ACHN (cell line): ENCODE measurements at regions not wholly inside any gene's neighbourhood (a gene's known extent, or its start where the extent isn't known, plus 50 kb on each side); places are given as distances from the start of the nearest gene placed in this dataset.
"Not testable (repeated sequence)": the region's sequence is repeated elsewhere in the genome, so short reads cannot be mapped to it uniquely, and the experiment has no call there.

Source experiments
- DNase-seq: peaks from one replicate; pipeline ENCODE4 v3.0.0-alpha.2; 2015
- in situ Hi-C: cut with HindIII; loops from 2 replicates; pipeline ENCODE4 v1.10.0; 2017; ENCODE audit warnings: low sequenced_read_pairs, low pct_ligation_motif_present, low pct_unique_long_range_greater_than_20kb

DNA sequence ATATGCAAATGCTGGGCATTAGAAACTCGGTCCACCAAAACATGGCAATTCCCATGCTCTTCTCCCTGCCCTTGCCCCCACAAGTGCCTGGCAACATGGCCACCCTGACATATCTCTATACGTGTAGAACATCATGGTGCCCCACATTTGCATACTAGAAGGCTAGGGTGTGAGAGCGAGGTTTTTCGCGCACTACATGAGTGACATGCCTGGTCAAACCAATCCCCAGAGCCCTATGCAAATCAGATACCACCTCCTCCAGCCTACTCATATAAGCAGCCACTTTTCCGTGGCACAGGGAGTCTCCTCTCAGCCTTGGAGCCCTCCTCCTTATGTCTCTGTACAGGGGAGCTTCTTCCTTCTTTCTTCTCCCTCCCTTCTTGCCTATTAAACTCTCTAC lies 296.1 kb upstream of the GULP1 start:
- in situ Hi-C loops = no loop called here
- no peak for DNase-seq

DNA sequence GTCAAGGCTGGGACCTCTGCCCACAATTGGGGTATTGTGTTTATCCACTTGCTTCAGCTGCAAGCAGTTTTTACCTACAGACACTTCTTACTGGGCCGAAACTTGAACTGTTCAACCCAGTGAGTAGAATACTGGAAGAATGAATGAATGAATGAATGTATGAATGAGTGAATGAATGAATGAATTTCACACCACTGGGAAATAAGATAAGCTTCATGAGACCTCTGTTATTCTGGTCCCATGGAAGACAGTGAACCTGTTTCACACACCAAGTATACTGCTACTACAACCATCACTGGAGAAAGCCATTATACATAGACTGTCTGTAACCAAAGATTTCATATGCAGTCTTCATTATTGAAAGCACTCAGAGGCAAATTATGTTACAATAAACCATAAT lies 295.0 kb upstream of the GULP1 start:
- no peak for DNase-seq
- in situ Hi-C loops = no loop called here

GRCh38 chr2:188000189-188000588 lies 291.5 kb upstream of the GULP1 start:
- in situ Hi-C loops = no loop called here

GRCh38 chr2:188003800-188004199 lies 287.9 kb upstream of the GULP1 start:
- in situ Hi-C loops = no loop called here
- DNase-seq = no peak

More at GRCh38 chr2:188000189-188000588, 291.5 kb upstream of the GULP1 start:
- no peak for DNase-seq

- in situ Hi-C loops = no loop called here
- DNase-seq = no peak
Measured at GRCh38 chr2:188013767-188014166, 277.9 kb upstream of the GULP1 start.

DNA sequence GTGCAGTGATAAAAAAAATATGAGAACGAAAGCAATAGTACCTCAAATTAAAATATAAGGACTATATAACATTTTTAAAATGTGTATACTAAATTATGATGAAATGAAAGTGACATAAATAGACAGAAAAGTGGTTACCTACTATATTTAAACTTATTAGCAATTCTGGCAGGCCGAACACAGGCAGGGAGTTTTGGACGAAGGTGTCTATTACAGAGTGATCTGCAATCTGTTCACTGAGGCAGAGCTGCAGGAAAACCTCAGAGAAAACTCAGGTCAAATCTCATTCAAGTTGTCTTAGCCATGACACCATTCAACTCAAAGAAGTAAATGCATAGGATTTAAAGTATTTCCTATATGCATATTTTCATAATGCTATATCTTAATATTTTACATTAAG lies 274.8 kb upstream of the GULP1 start:
- DNase-seq = no peak
- in situ Hi-C loops = no loop called here

- in situ Hi-C loops = no loop called here
- no peak for DNase-seq
Measured at GRCh38 chr2:188022389-188022788, 269.3 kb upstream of the GULP1 start.

DNA sequence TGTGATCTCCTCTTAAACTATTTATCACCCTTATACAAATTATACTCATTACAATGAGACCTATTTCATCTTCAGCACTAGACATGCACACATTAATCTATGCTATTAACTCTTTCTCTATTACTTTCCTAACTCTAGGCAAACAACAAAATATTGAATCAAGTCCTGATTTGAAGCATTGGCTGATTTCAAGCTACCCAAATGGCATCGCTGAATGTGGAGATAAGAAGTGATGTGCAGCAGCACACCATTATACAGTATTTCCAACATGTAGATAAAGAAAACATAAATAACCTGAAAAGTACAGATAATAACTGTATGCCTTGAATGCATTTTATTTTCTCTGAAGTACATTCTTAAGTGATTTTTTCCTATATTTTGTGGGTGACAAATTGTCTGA lies 268.6 kb upstream of the GULP1 start:
- DNase-seq = no peak
- in situ Hi-C loops = no loop called here

DNA sequence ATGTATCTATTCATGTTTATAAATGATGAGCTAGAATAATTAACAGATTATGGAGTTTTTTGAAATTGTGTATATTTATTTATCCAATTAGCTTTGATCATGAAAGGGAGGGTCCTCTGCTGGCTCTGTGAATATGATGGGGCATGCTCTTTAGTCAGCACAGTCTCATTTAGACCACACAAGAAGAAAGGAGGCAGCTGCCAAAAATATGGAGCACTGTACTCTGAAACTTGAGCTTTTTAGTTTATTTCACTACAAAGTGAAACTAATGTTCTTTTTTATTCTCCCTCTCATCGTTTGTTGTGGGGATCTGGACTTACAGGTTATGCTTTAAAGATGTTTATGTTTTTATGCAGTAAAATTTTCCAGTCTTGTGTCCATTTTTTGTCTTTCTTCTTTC lies 266.9 kb upstream of the GULP1 start:
- in situ Hi-C loops = no loop called here
- DNase-seq = no peak

- in situ Hi-C loops = no loop called here
- DNase-seq = no peak
Measured at GRCh38 chr2:188028739-188029138, 262.9 kb upstream of the GULP1 start.

DNA sequence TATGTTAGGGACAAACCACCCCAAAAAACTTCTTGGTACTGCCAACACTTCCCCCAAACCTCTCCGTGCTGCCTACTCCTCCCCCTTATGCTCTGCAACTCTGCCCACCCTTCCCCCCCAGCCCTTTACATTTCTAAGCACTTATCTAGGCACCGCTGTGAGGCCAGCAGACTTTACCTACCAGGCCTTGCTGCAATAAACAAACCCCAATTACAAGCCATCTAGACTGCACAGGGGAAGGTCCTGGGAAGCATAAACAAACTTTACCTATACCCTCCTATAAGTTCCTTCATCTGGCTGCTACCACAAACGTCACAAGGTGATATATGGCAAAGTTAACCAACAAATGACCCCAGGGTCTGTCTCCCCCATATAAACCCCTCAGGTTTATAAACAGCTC lies 259.4 kb upstream of the GULP1 start:
- in situ Hi-C loops = no loop called here
- no peak for DNase-seq

GRCh38 chr2:188032786-188033185 lies 258.9 kb upstream of the GULP1 start:
- no peak for DNase-seq
- in situ Hi-C loops = no loop called here

DNA sequence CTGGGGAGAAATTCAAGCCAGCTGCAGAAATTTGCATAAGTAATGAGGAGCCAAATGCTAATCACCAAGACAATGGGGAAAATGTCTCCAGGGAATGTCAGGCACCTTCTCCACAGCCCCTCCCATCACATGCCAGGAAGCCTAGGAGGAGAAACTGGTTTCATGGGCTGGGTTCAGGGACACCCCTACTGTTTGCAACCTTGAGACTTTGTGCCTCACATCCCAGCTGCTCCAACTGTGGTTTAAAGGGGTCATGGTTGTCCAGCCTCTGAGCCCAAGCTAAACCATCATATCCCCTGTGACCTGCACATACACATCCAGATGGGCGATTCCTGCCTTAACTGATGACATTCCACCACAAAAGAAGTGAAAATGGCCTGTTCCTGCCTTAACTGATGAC lies 258.4 kb upstream of the GULP1 start:
- in situ Hi-C loops, DNase-seq: not testable (repeated sequence)

GRCh38 chr2:188034102-188034501 lies 257.6 kb upstream of the GULP1 start:
- DNase-seq, in situ Hi-C loops: not testable (repeated sequence)

DNA sequence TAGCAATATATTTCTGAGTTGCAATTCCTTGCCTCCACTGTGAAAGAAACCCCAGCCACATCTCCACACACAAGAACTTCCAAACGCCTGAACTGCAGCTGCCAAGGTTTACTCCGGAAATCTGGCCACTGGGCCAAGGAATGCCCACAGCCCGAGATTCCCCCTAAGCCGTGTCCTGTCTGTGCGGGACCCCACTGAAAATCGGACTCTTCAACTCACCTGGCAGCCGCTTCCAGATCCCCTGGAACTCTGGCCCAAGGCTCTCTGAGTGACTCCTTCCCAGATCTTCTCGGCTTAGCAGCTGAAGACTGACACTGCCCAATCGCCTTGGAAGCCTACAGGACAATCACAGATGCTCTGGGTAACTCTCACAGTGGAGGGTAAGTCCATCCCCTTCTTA lies 256.3 kb upstream of the GULP1 start:
- in situ Hi-C loops, DNase-seq: not testable (repeated sequence)

- DNase-seq, in situ Hi-C loops: not testable (repeated sequence)
Measured at GRCh38 chr2:188036786-188037185, 254.9 kb upstream of the GULP1 start.

DNA sequence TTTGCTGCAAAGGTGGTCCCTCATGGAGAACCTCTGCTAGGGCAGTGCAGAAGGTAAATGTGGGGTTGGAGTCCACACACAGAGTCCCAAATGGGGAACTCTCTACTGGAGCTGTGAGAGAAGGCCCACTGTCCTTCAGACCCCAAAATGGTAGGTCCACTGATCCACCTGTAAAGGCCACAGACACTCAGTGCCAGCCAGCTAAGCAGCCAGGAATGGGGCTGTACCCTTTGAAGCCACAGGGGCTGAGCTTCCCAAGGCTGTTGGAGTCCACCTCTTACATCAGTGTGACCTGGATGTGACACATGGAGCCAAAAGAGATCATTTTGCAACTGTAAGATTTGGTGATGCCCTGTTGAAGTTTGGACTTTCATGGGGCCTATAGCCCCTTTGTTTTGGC lies 252.4 kb upstream of the GULP1 start:
- no peak for DNase-seq
- in situ Hi-C loops = no loop called here

GRCh38 chr2:188042412-188042811 lies 249.3 kb upstream of the GULP1 start:
- in situ Hi-C loops = no loop called here
- peak; percentile 76 for DNase-seq

DNA sequence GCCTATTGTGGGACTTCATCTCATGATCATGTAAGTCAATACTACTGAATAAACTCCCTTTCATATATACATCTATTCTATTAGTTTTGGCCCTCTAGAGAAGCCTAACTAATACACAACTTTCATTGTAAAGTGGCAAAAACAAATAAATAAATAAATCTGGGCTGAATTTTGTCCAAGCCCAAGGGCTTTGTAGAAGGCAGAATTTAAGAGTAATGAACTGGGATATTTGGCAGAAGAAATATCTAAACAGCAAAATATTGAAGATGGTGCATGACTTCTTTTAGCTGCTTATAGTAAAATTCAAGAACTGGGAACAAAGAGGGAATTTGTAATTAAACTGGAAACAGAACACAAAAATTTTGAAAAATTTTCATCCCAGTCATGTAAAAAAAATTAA lies 246.7 kb upstream of the GULP1 start:
- no peak for DNase-seq
- in situ Hi-C loops = no loop called here

GRCh38 chr2:188046437-188046836 lies 245.2 kb upstream of the GULP1 start:
- DNase-seq = no peak
- in situ Hi-C loops = no loop called here

DNA sequence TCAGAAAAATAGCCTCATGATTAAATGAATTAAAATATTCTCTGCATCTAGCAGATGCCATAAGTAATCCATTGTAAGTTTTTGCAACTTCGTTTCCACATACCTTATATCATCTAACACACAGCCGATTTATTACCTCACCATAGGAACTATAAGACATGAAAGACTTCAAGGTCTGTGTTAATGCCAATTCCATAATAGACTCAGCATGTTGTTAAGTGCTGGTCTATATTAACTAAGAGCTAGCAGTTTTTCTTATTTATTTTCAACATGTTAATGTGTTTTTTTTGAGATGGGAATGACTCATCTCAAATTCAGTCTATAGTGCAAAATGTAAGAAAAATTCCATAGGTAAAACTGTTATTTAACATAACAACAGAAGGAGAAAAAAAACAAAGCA lies 243.9 kb upstream of the GULP1 start:
- in situ Hi-C loops = no loop called here
- DNase-seq = no peak
